IPS-18a (cell line): ENCODE measurements at regions not wholly inside any gene's neighbourhood (a gene's known extent, or its start where the extent isn't known, plus 50 kb on each side); places are given as distances from the start of the nearest gene placed in this dataset.

Experiments
- H3K27ac ChIP-seq: one replicate; pipeline ENCODE4 v1.5.1; 2013; ENCODE audit warnings: low read length
- H3K27me3 ChIP-seq: one replicate; pipeline ENCODE4 v1.6.1; 2013; ENCODE audit warnings: mild to moderate bottlenecking, low read length; ENCODE audit not compliant: control insufficient read depth, insufficient read depth
- H3K36me3 ChIP-seq: one replicate; pipeline ENCODE4 v1.6.1; 2013; ENCODE audit warnings: low read depth, low read length; ENCODE audit not compliant: control insufficient read depth
- H3K4me1 ChIP-seq: one replicate; pipeline ENCODE4 v1.6.1; 2013; ENCODE audit warnings: low read depth, low read length; ENCODE audit not compliant: control insufficient read depth
- H3K4me3 ChIP-seq: one replicate; pipeline ENCODE4 v1.5.1; 2013; ENCODE audit warnings: low read length
- H3K9ac ChIP-seq: one replicate; pipeline ENCODE4 v1.6.1; 2013; ENCODE audit warnings: mild to moderate bottlenecking, low read length, moderate library complexity
- H3K9me3 ChIP-seq: one replicate; pipeline ENCODE4 v1.6.1; 2013; ENCODE audit warnings: low read depth, low read length; ENCODE audit not compliant: control insufficient read depth

DNA sequence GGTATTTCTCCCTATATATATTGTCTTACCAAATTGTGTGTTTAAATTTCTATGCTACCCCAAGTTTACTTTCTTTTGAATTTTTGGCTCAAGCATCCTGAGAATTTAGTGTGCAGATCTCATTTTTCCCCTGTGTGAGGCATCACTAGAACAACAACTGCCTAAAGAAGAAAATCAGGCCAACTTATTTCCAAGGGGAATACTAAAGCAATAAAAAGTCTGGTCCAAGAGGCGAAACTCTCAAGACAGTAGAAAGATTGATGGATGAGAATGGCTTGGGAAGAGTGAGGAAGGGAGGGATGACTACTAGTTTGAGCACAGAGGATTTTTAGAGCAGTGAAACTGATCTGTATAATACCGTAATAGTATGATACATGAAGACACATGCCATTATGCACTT is 86.3 kb upstream of the CFAP20DC start:
- Histone ChIP-seq H3K27ac (no peak overlapping the region), H3K27me3 (no peaks in the 10 kb centered on the region), H3K36me3 (no peaks in the 10 kb centered on the region), H3K9me3 (no peaks in the 10 kb centered on the region), H3K9ac (no peak overlapping the region), H3K4me3 (no peak overlapping the region), H3K4me1 (peaks cover 5% of the 10 kb centered on the region)

DNA sequence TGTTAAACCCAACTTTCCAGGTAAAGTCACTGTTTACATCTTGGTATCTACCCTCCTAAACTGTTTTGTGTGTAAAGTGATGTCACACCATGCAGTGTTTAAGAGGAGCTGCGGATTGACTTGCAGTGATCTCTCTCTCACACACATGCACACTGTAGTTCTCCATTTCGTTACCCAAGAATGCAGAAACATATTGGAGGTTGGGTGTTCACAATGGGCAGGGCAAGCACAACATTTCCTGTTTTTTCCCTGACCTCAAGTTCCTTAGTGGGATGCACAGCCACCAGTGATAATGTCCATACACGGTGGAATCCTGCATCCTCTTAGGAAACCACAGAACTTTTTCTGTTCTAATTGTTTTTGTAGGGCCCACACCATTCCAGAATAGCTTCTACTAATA is 85.3 kb upstream of the CFAP20DC start:
- H3K27ac ChIP-seq = no peak overlapping the region
- peaks cover 10% of the 10 kb centered on the region for H3K4me1 ChIP-seq
- no peak overlapping the region for H3K4me3 ChIP-seq
- H3K9ac ChIP-seq = no peak overlapping the region
- H3K27me3 ChIP-seq = no peaks in the 10 kb centered on the region
- no peaks in the 10 kb centered on the region for H3K9me3 ChIP-seq
- no peaks in the 10 kb centered on the region for H3K36me3 ChIP-seq

DNA sequence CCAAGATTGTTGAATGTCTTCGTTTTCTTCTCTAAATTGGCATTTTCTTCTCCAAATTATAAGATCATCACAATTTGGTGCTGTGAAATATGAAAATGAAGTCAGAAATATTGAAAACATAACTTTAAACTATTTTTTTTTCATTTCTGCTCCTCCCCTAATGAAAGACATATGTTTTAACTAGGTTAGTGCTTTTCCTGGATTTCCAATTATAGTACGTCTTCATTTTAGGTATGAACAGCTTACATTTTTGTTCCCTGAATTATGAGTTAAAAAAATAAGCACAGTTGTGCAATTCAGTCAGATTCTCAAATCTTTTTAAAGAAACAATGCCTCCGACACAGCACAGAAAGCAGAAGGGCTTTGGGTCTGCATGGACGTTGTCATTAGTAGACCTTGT is 83.5 kb upstream of the CFAP20DC start:
- Histone ChIP-seq H3K36me3 (no peaks in the 10 kb centered on the region), H3K4me1 (peaks cover 24% of the 10 kb centered on the region), H3K9me3 (no peaks in the 10 kb centered on the region), H3K4me3 (no peak overlapping the region), H3K27me3 (no peaks in the 10 kb centered on the region), H3K9ac (no peak overlapping the region), H3K27ac (no peak overlapping the region)

DNA sequence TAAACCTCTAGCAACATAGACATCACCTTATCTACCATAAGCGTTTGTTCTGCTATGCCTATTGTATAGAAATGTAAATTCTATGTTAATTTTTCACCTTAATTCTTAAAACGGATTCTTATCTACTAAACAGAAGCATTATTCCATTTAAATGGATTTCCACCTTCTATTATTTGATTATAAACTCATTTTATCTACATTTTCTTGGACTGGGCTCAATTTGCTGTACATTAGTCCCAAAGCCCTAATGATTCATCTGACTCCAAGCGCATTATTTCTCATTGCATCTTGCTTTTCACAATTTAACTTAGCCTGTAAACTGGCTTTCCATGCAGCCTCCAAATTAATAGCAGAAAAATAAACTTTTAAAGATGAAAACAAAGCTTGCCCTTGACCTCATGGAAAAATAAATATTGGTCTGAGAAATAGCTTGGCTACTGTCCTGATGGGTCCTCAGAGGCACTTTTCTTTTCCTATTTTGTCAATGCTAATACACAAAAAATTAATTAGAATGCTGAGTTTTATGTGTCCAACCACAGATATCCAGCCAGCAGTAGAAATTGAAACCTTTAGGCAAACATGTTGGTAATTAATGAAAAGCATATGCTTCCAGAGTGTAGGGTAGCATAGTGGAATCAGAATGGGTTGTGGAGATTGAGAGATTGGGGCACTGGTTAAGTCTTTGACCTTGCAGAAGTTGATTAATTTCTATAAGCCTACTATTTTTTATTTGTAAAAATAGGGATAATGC is 81.4 kb upstream of the CFAP20DC start:
- H3K4me3 ChIP-seq = no peak overlapping the region
- no peaks in the 10 kb centered on the region for H3K36me3 ChIP-seq
- no peak overlapping the region for H3K9ac ChIP-seq
- peaks cover 33% of the 10 kb centered on the region for H3K4me1 ChIP-seq
- no peaks in the 10 kb centered on the region for H3K27me3 ChIP-seq
- H3K27ac ChIP-seq = no peak overlapping the region
- no peaks in the 10 kb centered on the region for H3K9me3 ChIP-seq

DNA sequence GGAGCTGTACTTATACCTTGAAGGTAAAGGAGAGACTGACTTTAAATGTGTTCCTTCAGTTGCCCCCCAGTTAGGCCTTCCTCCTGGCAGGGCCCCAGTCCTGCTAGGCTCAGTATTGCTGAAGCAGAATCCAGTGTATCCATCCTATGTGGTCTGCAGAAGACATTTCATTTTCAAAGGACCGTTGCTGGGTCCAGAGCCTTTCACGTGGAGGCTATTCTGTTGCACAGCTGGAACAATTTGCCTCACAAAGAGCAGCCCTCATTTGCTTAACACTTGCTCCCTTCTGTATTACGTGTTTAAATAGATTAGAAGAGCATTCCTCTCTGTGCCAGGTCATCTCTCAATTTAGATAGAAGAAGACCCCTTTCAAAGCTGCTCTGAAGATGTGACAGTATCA is 78.9 kb upstream of the CFAP20DC start:
- Histone ChIP-seq H3K4me3 (peak overlapping the region; percentile 39), H3K4me1 (peaks cover 33% of the 10 kb centered on the region), H3K36me3 (no peaks in the 10 kb centered on the region), H3K27ac (peak overlapping the region; percentile 58), H3K9me3 (no peaks in the 10 kb centered on the region), H3K27me3 (no peaks in the 10 kb centered on the region), H3K9ac (no peak overlapping the region)

DNA sequence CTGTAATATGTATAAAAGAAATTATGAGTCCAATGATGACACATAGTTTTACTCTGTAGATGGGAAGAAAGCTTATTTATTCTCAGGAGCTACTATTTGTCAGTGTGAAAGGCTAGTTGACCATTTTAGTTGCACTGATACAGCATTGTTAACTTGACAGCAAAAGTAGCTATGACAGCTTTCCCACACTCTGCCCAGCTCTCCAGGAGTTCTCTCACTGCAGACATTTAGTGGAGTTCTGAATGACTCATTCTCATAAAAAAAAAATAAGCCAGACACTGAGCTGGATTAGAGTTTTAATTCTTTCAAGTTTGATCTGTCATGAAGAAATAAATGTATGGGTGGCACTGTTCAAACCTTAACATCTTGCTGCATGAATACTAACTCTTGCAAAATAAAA is 77.2 kb upstream of the CFAP20DC start:
- H3K36me3 ChIP-seq = no peaks in the 10 kb centered on the region
- no peaks in the 10 kb centered on the region for H3K27me3 ChIP-seq
- no peak overlapping the region for H3K4me3 ChIP-seq
- no peak overlapping the region for H3K9ac ChIP-seq
- no peak overlapping the region for H3K27ac ChIP-seq
- no peaks in the 10 kb centered on the region for H3K9me3 ChIP-seq
- peaks cover 33% of the 10 kb centered on the region for H3K4me1 ChIP-seq

DNA sequence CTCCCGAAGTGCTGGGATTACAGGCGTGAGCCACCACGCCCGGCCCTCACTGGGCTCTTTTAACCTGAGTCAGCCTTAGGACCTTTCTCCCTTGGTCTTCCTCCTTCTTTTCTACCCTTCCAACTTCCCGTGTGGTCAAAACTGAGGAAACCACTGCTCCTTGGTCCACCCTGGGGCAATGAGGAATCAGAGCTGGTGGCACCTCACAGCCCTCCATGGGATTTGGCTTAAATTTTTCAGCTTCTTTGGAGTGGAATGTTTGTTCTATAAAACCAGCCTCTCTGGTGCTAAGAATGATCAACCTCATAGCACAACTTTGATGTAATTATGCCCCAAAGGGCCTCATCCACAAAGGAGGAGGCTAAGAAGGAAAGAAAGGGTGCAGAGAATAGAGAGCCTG is 76.6 kb upstream of the CFAP20DC start:
- no peaks in the 10 kb centered on the region for H3K27me3 ChIP-seq
- H3K9me3 ChIP-seq = no peaks in the 10 kb centered on the region
- H3K4me3 ChIP-seq = no peak overlapping the region
- H3K27ac ChIP-seq = no peak overlapping the region
- H3K4me1 ChIP-seq = peaks cover 32% of the 10 kb centered on the region
- H3K9ac ChIP-seq = no peak overlapping the region
- H3K36me3 ChIP-seq = no peaks in the 10 kb centered on the region

DNA sequence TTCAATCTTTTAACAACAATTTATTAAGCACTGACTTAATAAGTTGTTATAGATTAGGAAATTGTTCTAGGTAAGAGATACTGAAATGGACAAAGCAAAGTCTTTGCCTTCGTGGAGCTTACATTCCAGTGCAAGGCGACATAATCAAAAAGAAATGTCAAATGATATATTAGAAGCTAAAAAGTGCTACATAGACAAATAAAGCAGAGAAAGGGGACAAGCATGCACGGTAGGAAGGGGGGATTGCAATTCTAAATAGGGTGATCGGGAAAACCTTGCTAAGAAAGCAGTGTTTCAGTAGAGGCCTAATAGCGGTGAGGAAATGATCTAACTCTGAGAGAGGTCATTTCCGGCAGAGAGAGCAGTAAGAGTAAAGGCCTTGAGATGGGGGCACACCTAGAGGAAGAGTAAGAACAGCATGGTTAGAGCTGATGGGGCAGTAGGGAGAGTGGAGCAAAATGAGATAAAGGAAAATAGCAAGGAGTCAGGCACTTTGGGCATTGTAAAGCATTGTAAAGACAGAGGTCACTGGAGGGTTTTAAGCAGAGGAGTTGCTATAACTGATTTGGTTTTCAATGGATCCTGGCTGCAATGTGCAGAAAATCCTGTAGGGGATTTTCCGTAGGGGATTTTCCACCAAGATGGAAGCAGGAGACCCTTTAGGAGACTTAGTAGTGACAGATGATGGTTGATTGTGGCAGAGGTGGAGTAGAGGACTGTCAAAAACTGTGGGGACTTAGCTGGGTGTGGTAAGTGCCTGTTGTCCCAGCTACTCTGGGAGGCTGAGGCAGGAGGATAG is 71.7 kb upstream of the CFAP20DC start:
- no peaks in the 10 kb centered on the region for H3K9me3 ChIP-seq

DNA sequence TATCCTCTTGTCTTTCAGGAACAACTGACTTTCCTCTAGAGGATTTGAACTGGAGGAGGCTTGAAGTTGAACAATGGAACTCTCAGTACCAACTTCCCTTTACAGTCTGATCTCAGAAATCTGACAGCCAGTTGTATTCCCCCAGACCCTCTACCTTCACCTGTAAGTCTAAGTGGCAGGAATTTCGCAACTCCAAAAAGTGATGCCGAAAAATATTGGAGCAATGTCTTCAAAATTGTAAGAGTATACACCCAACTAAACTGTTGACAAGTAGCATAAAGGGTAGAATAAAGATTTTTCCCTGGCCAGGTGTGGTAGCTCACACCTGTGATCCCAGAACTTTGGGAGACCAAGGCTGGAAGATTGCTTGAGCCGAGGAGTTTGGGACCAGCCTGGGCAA is 69.1 kb upstream of the CFAP20DC start:
- H3K27ac ChIP-seq = no peak overlapping the region
- no peaks in the 10 kb centered on the region for H3K4me1 ChIP-seq
- no peaks in the 10 kb centered on the region for H3K27me3 ChIP-seq
- H3K4me3 ChIP-seq = no peak overlapping the region
- H3K36me3 ChIP-seq = no peaks in the 10 kb centered on the region
- no peak overlapping the region for H3K9ac ChIP-seq
- H3K9me3 ChIP-seq = no peaks in the 10 kb centered on the region

More for the DNA sequence above, 71.7 kb upstream of the CFAP20DC start:
- Histone ChIP-seq H3K27me3 (no peaks in the 10 kb centered on the region), H3K9ac (no peak overlapping the region), H3K4me3 (no peak overlapping the region), H3K4me1 (no peaks in the 10 kb centered on the region), H3K36me3 (no peaks in the 10 kb centered on the region), H3K27ac (no peak overlapping the region)

DNA sequence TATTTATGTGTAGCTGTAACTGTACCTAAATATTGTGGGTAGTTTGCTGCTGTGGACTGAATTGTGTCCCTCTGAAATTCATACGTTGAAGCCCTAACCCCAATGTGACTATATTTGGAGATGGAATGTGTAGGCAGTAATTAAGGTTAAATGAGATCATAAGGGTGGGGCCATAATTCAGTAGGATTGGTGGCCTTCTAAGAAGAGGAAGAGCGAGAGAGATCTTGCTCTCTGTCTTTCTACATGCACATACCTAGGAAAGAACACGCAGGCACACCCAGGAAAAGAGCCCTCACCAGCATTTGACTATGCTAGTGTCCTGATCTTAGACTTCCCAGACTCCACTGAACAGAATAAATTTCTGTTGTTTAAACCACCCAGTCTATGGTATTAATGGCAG is 67.6 kb upstream of the CFAP20DC start:
- Histone ChIP-seq H3K4me3 (no peak overlapping the region), H3K9me3 (no peaks in the 10 kb centered on the region), H3K9ac (no peak overlapping the region), H3K36me3 (no peaks in the 10 kb centered on the region), H3K27me3 (no peaks in the 10 kb centered on the region), H3K27ac (no peak overlapping the region), H3K4me1 (no peaks in the 10 kb centered on the region)

DNA sequence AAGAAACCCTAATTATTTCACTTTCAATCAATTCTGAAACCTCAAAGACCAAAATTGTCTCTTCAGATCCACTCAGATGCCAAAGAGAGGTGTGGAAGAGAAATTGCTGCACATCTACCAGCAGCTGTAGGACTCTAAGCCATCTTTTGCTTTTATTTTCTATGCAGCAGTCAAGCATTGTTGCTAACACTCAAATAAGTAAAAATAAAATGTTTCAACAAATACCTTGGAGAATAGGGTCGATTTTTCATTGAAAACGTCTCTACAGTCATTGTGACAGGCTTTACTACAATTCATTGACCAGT is 66.4 kb upstream of the CFAP20DC start:
- no peaks in the 10 kb centered on the region for H3K27me3 ChIP-seq
- H3K9me3 ChIP-seq = no peaks in the 10 kb centered on the region
- H3K27ac ChIP-seq = no peak overlapping the region
- no peaks in the 10 kb centered on the region for H3K36me3 ChIP-seq
- no peak overlapping the region for H3K4me3 ChIP-seq
- no peaks in the 10 kb centered on the region for H3K4me1 ChIP-seq
- H3K9ac ChIP-seq = no peak overlapping the region
